Liver (tissue), 8 donors: ENCODE measurements at regions not wholly inside any gene's neighbourhood (a gene's known extent, or its start where the extent isn't known, plus 50 kb on each side); places are given as distances from the start of the nearest gene placed in this dataset.
"Not testable (repeated sequence)": the region's sequence is repeated elsewhere in the genome, so short reads cannot be mapped to it uniquely, and the experiment has no call there.

Source experiments
- DNase-seq: peaks from one replicate; pipeline ENCODE4 v3.0.0-alpha.2; 2017; ENCODE audit warnings: low spot score
- H3K27ac ChIP-seq, 2 donors: one replicate each; pipeline ENCODE4 v1.7.0; 2013; ENCODE audit warnings: inconsistent platforms in 2 of 2, low read length in 2 of 2, control low read depth in 1 of 2, low read depth in 1 of 2, mild to moderate bottlenecking in 1 of 2
- H3K27me3 ChIP-seq, 4 donors: one replicate each; pipeline versions ENCODE4 v1.6.1 to v1.7.0; 2013; ENCODE audit warnings: low read length in 3 of 4, inconsistent platforms in 1 of 4, mild to moderate bottlenecking in 1 of 4, moderate library complexity in 1 of 4; ENCODE audit not compliant: control insufficient read depth in 4 of 4, insufficient read depth in 4 of 4
- H3K36me3 ChIP-seq, 4 donors: one replicate each; pipeline versions ENCODE4 v1.6.1 to v1.7.0; 2013; ENCODE audit warnings: low read length in 3 of 4, mild to moderate bottlenecking in 3 of 4, low read depth in 1 of 4, moderate library complexity in 1 of 4; ENCODE audit not compliant: control insufficient read depth in 4 of 4, insufficient read depth in 3 of 4
- H3K4me1 ChIP-seq, 4 donors: one replicate each; pipeline versions ENCODE4 v1.6.1 to v1.7.0; 2013; ENCODE audit warnings: low read length in 3 of 4, mild to moderate bottlenecking in 3 of 4, moderate library complexity in 1 of 4; ENCODE audit not compliant: control insufficient read depth in 4 of 4, insufficient read depth in 4 of 4
- H3K4me3 ChIP-seq, 3 donors: one replicate each; pipeline versions ENCODE4 v1.6.1 to v1.7.0; 2013; ENCODE audit warnings: low read length in 3 of 3, control low read depth in 1 of 3, low read depth in 1 of 3, mild to moderate bottlenecking in 1 of 3
- H3K9ac ChIP-seq, 2 donors: one replicate each; pipeline ENCODE4 v1.7.0; 2013; ENCODE audit warnings: low read length in 2 of 2, mild to moderate bottlenecking in 2 of 2, moderate library complexity in 2 of 2, control low read depth in 1 of 2, low read depth in 1 of 2
- H3K9me3 ChIP-seq, 4 donors: one replicate each; pipeline versions ENCODE4 v1.6.1 to v1.7.0; 2013; ENCODE audit warnings: low read length in 3 of 4; ENCODE audit not compliant: control insufficient read depth in 4 of 4
- ATF3 ChIP-seq: IDR thresholded peaks from 2 replicates; pipeline ENCODE4 v1.6.1; 2016; ENCODE audit warnings: antibody characterized with exemption
- CTCF ChIP-seq: fragments of 150-350 bp; IDR thresholded peaks from 2 replicates; pipeline ENCODE4 v1.5.1; 2017; ENCODE audit warnings: improper control_type of control experiment, low read depth, low read length; ENCODE audit not compliant: missing input control
- EGR1 ChIP-seq, 2 donors: IDR thresholded peaks; 2 replicates each; pipeline ENCODE4 v1.6.1; 2016 to 2018; ENCODE audit warnings: antibody characterized with exemption in 2 of 2, low read depth in 2 of 2
- FOXA1 ChIP-seq: IDR thresholded peaks from 2 replicates; pipeline ENCODE4 v1.6.1; 2016; ENCODE audit warnings: antibody characterized with exemption
- FOXA2 ChIP-seq: IDR thresholded peaks from 2 replicates; pipeline ENCODE4 v1.6.1; 2016; ENCODE audit warnings: antibody characterized with exemption
- GABPA ChIP-seq, 2 donors: IDR thresholded peaks in 1 of 2; conservative IDR thresholded peaks in 1 of 2; 2 replicates each; pipeline ENCODE4 v1.6.1; 2016; ENCODE audit warnings: antibody characterized with exemption in 2 of 2, mild to moderate bottlenecking in 1 of 2, moderate library complexity in 1 of 2
- HNF4A ChIP-seq, 2 donors: conservative IDR thresholded peaks; 2 replicates each; pipeline ENCODE4 v1.6.1; 2016; ENCODE audit warnings: antibody characterized with exemption in 2 of 2, mild to moderate bottlenecking in 2 of 2
- JUND ChIP-seq, 2 donors: IDR thresholded peaks; 2 replicates each; pipeline ENCODE4 v1.6.1; 2016; ENCODE audit warnings: antibody characterized with exemption in 2 of 2
- NR2F2 ChIP-seq: IDR thresholded peaks from 2 replicates; pipeline ENCODE4 v1.6.1; 2016; ENCODE audit warnings: antibody characterized with exemption
- RAD21 ChIP-seq, 2 donors: IDR thresholded peaks; 2 replicates each; pipeline ENCODE4 v1.6.1; 2016; ENCODE audit warnings: antibody characterized with exemption in 2 of 2, mild to moderate bottlenecking in 2 of 2
- SP1 ChIP-seq: IDR thresholded peaks from 2 replicates; pipeline ENCODE4 v1.6.1; 2018; ENCODE audit warnings: antibody characterized with exemption, mild to moderate bottlenecking
- TAF1 ChIP-seq: conservative IDR thresholded peaks from 2 replicates; pipeline ENCODE4 v1.6.1; 2016; ENCODE audit warnings: antibody characterized with exemption, mild to moderate bottlenecking
- YY1 ChIP-seq: IDR thresholded peaks from 2 replicates; pipeline ENCODE4 v1.6.1; 2016; ENCODE audit warnings: antibody characterized with exemption, mild to moderate bottlenecking
- ZBTB33 ChIP-seq: IDR thresholded peaks from 2 replicates; pipeline ENCODE4 v1.6.1; 2016; ENCODE audit warnings: antibody characterized with exemption
- WGBS: extraction: QIAGEN DNeasy Blood & Tissue Kit; methylation state at CpG from one replicate; pipeline ENCODE4 v1.1.7; 2013; 5-methylcytosine and 5-hydroxymethylcytosine counted together
- TF ChIP-seq, protein P1 (sequence below): IDR thresholded peaks from 2 replicates; pipeline ENCODE4 v1.6.1; 2016; ENCODE audit warnings: antibody characterized with exemption
- donor health status: healthy.
- donor health status: healthy.
- donor health status: healthy.
- donor health status: healthy.
- donor health status: healthy.

DNA sequence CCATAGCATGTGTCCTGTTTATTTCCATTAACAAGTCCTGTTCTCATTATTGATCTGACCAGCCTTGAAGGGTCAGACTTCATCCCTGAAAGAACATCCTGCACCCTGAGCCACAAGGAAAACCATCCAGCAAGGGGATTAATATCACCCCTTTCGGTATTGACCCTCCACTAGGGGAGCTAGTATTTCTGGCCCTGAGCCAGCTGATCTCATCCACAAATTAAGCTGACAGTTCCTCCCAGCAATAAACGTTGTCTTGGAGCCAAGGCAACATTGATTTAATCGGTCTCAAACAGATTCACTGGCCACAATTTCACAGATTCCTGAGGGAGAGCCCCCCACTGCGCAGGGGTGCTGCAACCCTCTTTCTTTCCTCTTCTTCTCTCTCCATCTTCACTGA lies 353.1 kb upstream of the FANCL start:
- Histone ChIP-seq H3K4me1 (no peaks in the 10 kb centered on the region), H3K36me3 (no peaks in the 10 kb centered on the region), H3K9me3 (no peaks in the 10 kb centered on the region), H3K27me3 (no peaks in the 10 kb centered on the region), H3K9ac (no peak overlapping the region), H3K4me3 (no peak overlapping the region), H3K27ac (no peak overlapping the region)
- WGBS, result 53% methylated on average over 4 of the region's 4 CpGs
- no peak for DNase-seq
- TF ChIP-seq EGR1 (IDR thresholded peaks at IDR 0.05; ENCODE audit: low read depth in 2 of 2) (no peak), FOXA2 (no peak), RAD21 (IDR thresholded peaks at IDR 0.05) (no peak), YY1 (no peak), SP1 (no peak), CTCF (no peak), HNF4A (conservative IDR thresholded peaks at IDR 0.05) (no peak), NR2F2 (no peak), GABPA (IDR thresholded peaks at IDR 0.05 in 1 of 2, conservative IDR thresholded peaks at IDR 0.05 in 1 of 2) (no peak), TAF1 (no peak), ATF3 (no peak), ZBTB33 (no peak), JUND (IDR thresholded peaks at IDR 0.05) (no peak), FOXA1 (no peak)
- TF ChIP-seq, protein P1, sequence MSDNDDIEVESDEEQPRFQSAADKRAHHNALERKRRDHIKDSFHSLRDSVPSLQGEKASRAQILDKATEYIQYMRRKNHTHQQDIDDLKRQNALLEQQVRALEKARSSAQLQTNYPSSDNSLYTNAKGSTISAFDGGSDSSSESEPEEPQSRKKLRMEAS, result no peak

- not testable (repeated sequence) for H3K36me3 ChIP-seq, H3K9ac ChIP-seq, H3K9me3 ChIP-seq, H3K27me3 ChIP-seq, H3K27ac ChIP-seq, H3K4me1 ChIP-seq, DNase-seq, H3K4me3 ChIP-seq
- whole genome bisulfite sequencing, result 95% methylated on average over 4 of the region's 5 CpGs
Measured at GRCh38 chr2:58586178-58586577, 345.1 kb upstream of the FANCL start.

GRCh38 chr2:58585233-58585632 lies 344.1 kb upstream of the FANCL start:
- Histone ChIP-seq H3K27ac (no peak overlapping the region), H3K9me3 (no peaks in the 10 kb centered on the region), H3K4me1 (no peaks in the 10 kb centered on the region), H3K4me3 (no peak overlapping the region), H3K36me3 (no peaks in the 10 kb centered on the region), H3K27me3 (no peaks in the 10 kb centered on the region), H3K9ac (no peak overlapping the region)
- no peak for DNase-seq
- WGBS, result 96% methylated on average over 5 of the region's 5 CpGs
- no peak for TF ChIP-seq RAD21 (IDR thresholded peaks at IDR 0.05)
- TF ChIP-seq ATF3, result no peak
- TF ChIP-seq GABPA (IDR thresholded peaks at IDR 0.05 in 1 of 2, conservative IDR thresholded peaks at IDR 0.05 in 1 of 2), result no peak
- TF ChIP-seq, protein P1, result no peak
- no peak for TF ChIP-seq NR2F2
- TF ChIP-seq CTCF, result no peak
- no peak for TF ChIP-seq SP1
- no peak for TF ChIP-seq ZBTB33
